ENCODE measurements at regions not wholly inside any gene's neighbourhood (a gene's known extent, or its start where the extent isn't known, plus 50 kb on each side); places are given as distances from the start of the nearest gene placed in this dataset.

DNA sequence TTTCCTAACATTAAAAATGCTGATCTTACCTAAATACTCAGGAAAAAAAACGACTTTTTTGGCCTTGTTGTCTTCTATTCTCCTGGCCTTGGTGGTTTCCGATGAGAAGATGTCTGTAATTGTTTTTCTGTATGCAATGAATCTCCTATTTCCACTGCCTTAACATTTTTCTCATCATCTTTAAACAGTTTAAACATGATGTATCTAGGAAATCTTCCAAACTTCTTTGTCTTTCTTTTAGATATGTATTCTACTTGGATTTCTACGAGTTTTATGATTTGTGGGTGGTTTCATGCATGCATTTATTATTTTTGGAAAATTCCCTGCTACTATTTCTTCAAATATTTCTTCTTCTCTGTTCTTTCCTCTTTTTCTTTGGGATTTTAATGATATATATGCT, 288.6 kb upstream of the GYPC start:
- TF ChIP-seq, protein P1, sequence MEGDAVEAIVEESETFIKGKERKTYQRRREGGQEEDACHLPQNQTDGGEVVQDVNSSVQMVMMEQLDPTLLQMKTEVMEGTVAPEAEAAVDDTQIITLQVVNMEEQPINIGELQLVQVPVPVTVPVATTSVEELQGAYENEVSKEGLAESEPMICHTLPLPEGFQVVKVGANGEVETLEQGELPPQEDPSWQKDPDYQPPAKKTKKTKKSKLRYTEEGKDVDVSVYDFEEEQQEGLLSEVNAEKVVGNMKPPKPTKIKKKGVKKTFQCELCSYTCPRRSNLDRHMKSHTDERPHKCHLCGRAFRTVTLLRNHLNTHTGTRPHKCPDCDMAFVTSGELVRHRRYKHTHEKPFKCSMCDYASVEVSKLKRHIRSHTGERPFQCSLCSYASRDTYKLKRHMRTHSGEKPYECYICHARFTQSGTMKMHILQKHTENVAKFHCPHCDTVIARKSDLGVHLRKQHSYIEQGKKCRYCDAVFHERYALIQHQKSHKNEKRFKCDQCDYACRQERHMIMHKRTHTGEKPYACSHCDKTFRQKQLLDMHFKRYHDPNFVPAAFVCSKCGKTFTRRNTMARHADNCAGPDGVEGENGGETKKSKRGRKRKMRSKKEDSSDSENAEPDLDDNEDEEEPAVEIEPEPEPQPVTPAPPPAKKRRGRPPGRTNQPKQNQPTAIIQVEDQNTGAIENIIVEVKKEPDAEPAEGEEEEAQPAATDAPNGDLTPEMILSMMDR (IDR thresholded peaks at IDR 0.05; ENCODE audit: poor library complexity), result no peak
- no peak for TF ChIP-seq EZH2 (IDR thresholded peaks at IDR 0.05; ENCODE audit: borderline replicate concordance)
